Naive thymus-derived CD4-positive, alpha-beta T cell (primary cell): ENCODE measurements at regions not wholly inside any gene's neighbourhood (a gene's known extent, or its start where the extent isn't known, plus 50 kb on each side); places are given as distances from the start of the nearest gene placed in this dataset.

Experiments
- ATAC-seq: fragments of 150-1000 bp; cut with Tn5 transposase; 2 replicates; pipeline ENCODE4 v1.10.0; 2021; ENCODE audit warnings: mild to moderate bottlenecking, moderate library complexity
- CTCF ChIA-PET: fragments of 350-600 bp; sonication (Branson Sonifier 250); formaldehyde crosslinking; loops from one replicate; lab custom pipeline; 2021; ENCODE audit warnings: antibody characterized with exemption; lab: Charles Lee
- POLR2A ChIA-PET: fragments of 350-600 bp; sonication (Branson Sonifier 250); formaldehyde crosslinking; loops from one replicate; lab custom pipeline; 2021; ENCODE audit warnings: antibody characterized with exemption, inconsistent platforms; lab: Charles Lee
- DNase-seq, 9 donors: peaks; one replicate each; pipeline versions ENCODE4 v3.0.0 to v3.0.0-alpha.2; 2020 to 2022; ENCODE audit warnings: mixed read lengths in 1 of 9
- H3K27ac ChIP-seq: one replicate; pipeline ENCODE4 v1.7.0; 2013; ENCODE audit warnings: mild to moderate bottlenecking, low read depth, low read length, moderate library complexity
- H3K27me3 ChIP-seq, 2 donors: one replicate each; pipeline ENCODE4 v1.7.0; 2013; ENCODE audit warnings: low read length in 2 of 2, mild to moderate bottlenecking in 2 of 2, moderate library complexity in 2 of 2; ENCODE audit not compliant: control insufficient read depth in 2 of 2, insufficient read depth in 2 of 2
- H3K36me3 ChIP-seq, 3 experiments: 1 replicate in 2 of 3; 2 replicates in 1 of 3; pipeline ENCODE4 v1.7.0; 2013; ENCODE audit warnings: low read length in 3 of 3, mild to moderate bottlenecking in 3 of 3, moderate library complexity in 1 of 3; ENCODE audit not compliant: insufficient read depth in 3 of 3, control insufficient read depth in 2 of 3
- H3K4me1 ChIP-seq, 2 donors: one replicate each; pipeline ENCODE4 v1.7.0; 2013; ENCODE audit warnings: low read length in 2 of 2, mild to moderate bottlenecking in 2 of 2, moderate library complexity in 1 of 2; ENCODE audit not compliant: control insufficient read depth in 2 of 2, insufficient read depth in 2 of 2
- H3K4me3 ChIP-seq: 2 replicates; pipeline ENCODE4 v1.7.0; 2013; ENCODE audit warnings: mild to moderate bottlenecking, low read length
- H3K9me3 ChIP-seq, 3 experiments: 1 replicate in 2 of 3; 2 replicates in 1 of 3; pipeline ENCODE4 v1.7.0; 2013; ENCODE audit warnings: low read length in 3 of 3; ENCODE audit not compliant: control insufficient read depth in 2 of 3
- H3K27ac Mint-ChIP-seq, 9 donors: one replicate each; pipeline ENCODE4 v1.8.0; 2020 to 2022; ENCODE audit warnings: mixed read lengths in 9 of 9, mild to moderate bottlenecking in 8 of 9, moderate library complexity in 5 of 9, inconsistent platforms in 2 of 9
- H3K27me3 Mint-ChIP-seq, 5 donors: one replicate each; pipeline ENCODE4 v1.8.0; 2021 to 2022; ENCODE audit warnings: mixed read lengths in 5 of 5, mild to moderate bottlenecking in 1 of 5
- H3K36me3 Mint-ChIP-seq, 5 donors: one replicate each; pipeline ENCODE4 v1.8.0; 2020 to 2022; ENCODE audit warnings: mixed read lengths in 5 of 5, mild to moderate bottlenecking in 3 of 5, inconsistent platforms in 1 of 5
- H3K4me1 Mint-ChIP-seq, 7 donors: one replicate each; pipeline ENCODE4 v1.8.0; 2020 to 2022; ENCODE audit warnings: mixed read lengths in 7 of 7, mild to moderate bottlenecking in 3 of 7, inconsistent platforms in 1 of 7
- H3K4me3 Mint-ChIP-seq, 10 donors: one replicate each; pipeline ENCODE4 v1.8.0; 2020 to 2022; ENCODE audit warnings: mild to moderate bottlenecking in 10 of 10, mixed read lengths in 10 of 10, moderate library complexity in 6 of 10, inconsistent platforms in 2 of 10
- H3K9me3 Mint-ChIP-seq, 11 donors: one replicate each; pipeline ENCODE4 v1.8.0; 2020 to 2022; ENCODE audit warnings: mixed read lengths in 11 of 11, mild to moderate bottlenecking in 4 of 11, inconsistent platforms in 1 of 11, moderate library complexity in 1 of 11
- intact Hi-C, 2 donors: fragments of 100-400 bp; cut with micrococcal nuclease; formaldehyde crosslinking; loops; one replicate each; pipeline ENCODE4 v1.15.1; 2023

DNA sequence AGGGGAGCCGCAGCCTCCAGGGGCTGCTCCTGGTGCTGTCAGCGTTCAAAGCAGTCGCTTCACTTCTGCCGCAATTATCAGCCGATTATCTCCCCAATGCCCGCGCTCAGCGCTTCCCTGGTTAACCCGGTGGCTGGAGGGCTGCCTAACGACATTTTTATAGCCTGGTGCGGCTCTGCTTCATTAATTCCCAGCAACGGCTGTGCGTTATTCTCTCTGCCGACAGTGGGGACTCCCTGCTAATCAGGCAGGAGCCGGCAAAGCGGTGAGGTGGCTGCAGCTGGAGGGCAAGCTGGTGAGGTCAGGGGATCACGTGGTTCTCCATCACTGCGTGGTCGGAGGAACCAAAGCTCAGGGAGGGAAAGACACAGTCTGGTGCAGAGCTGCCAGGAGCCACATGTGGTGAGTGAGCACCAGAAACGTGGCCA lies 62.9 kb downstream of the GLRX5 start:
- no peak overlapping the region for H3K27ac ChIP-seq

DNA sequence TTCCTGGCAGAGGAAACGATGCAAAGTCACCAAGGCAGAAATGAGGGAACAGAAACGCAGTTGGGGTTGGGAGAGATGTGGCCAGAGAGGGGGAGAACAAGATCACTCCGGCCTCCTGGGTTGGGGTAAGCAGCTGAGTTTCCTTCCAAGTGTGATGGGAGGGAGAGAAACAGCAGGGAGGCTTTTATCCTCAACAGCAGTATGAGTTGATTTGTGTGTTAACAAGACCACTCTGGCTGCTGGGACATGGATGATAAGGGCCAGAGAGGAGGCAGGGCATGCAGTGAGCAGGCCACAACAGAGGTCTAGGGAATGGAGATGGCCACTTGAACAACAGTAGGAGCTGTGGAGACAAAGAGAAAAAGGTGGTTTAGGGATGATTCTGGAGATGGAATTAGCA lies 66.8 kb downstream of the GLRX5 start:
- DNase-seq: no peak
- CTCF ChIA-PET: no interaction called here
- H3K27ac ChIP-seq: no peak overlapping the region
- no peaks in the 10 kb centered on the region for H3K9me3 ChIP-seq
- H3K27me3 ChIP-seq: peaks cover 0 to 5% of the 10 kb centered on the region in 2 donors
- no peaks in the 10 kb centered on the region for H3K4me1 ChIP-seq
- intact Hi-C loops: no loop called here
- H3K27me3 Mint-ChIP-seq: peaks cover 21 to 48% (median 35%) of the 10 kb centered on the region in 5 donors
- H3K4me1 Mint-ChIP-seq: peaks cover 0 to 3% (median 0%) of the 10 kb centered on the region in 7 donors
- H3K9me3 Mint-ChIP-seq: peaks cover 0 to 8% (median 0%) of the 10 kb centered on the region in 11 donors
- H3K4me3 Mint-ChIP-seq: no peak overlapping the region
- no peaks in the 10 kb centered on the region for H3K36me3 ChIP-seq
- H3K36me3 Mint-ChIP-seq: peaks cover 0 to 3% (median 0%) of the 10 kb centered on the region in 5 donors
- POLR2A ChIA-PET: no interaction called here
- no peak overlapping the region for H3K27ac Mint-ChIP-seq
- no peak overlapping the region for H3K4me3 ChIP-seq
- no peak for ATAC-seq

More for the DNA sequence above, 62.9 kb downstream of the GLRX5 start:
- no peak overlapping the region for H3K27ac Mint-ChIP-seq
- POLR2A ChIA-PET: no interaction called here
- no peak overlapping the region for H3K4me3 ChIP-seq
- no peaks in the 10 kb centered on the region for H3K36me3 ChIP-seq
- peaks cover 0 to 2% (median 0%) of the 10 kb centered on the region in 7 donors for H3K4me1 Mint-ChIP-seq
- peaks cover 0 to 8% (median 0%) of the 10 kb centered on the region in 11 donors for H3K9me3 Mint-ChIP-seq
- H3K4me1 ChIP-seq: no peaks in the 10 kb centered on the region
- no peak for DNase-seq
- peaks cover 0 to 5% of the 10 kb centered on the region in 2 donors for H3K27me3 ChIP-seq
- H3K9me3 ChIP-seq: no peaks in the 10 kb centered on the region
- H3K36me3 Mint-ChIP-seq: peaks cover 0 to 3% (median 0%) of the 10 kb centered on the region in 5 donors
- H3K4me3 Mint-ChIP-seq: no peak overlapping the region
- intact Hi-C loops: no loop called here
- no peak for ATAC-seq
- H3K27me3 Mint-ChIP-seq: peaks cover 4 to 39% (median 29%) of the 10 kb centered on the region in 5 donors
- CTCF ChIA-PET: no interaction called here

DNA sequence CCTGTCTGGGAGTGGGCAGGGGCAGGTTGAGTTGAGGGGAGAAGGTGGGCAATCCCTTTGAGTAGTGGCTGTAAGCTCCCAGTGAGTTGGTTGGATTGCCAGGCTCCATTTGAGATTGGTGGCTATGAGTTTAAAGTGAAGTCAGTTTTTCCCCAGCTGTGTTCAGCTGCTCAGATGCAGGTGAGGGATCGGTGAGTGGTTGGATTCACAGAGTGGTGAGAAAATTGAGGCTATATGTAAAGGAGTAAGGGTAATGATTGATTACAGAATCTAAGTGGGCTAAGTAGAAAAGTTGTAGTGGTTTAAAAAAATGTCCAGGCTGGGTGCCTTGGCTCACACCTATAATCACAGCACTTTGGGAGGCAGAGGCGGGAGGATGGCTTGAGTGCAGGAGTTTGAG lies 68.6 kb downstream of the GLRX5 start:
- H3K27me3 ChIP-seq: peaks cover 0 to 5% of the 10 kb centered on the region in 2 donors
- no peaks in the 10 kb centered on the region for H3K4me1 ChIP-seq
- intact Hi-C loops: no loop called here
- DNase-seq: no peak
- POLR2A ChIA-PET: no interaction called here
- peaks cover 0 to 8% (median 0%) of the 10 kb centered on the region in 11 donors for H3K9me3 Mint-ChIP-seq
- H3K36me3 ChIP-seq: no peaks in the 10 kb centered on the region
- no peak overlapping the region for H3K27ac ChIP-seq
- CTCF ChIA-PET: no interaction called here
- no peak for ATAC-seq
- H3K4me1 Mint-ChIP-seq: peaks cover 0 to 3% (median 0%) of the 10 kb centered on the region in 7 donors
- no peak overlapping the region for H3K27ac Mint-ChIP-seq
- peaks cover 25 to 47% (median 34%) of the 10 kb centered on the region in 5 donors for H3K27me3 Mint-ChIP-seq
- H3K36me3 Mint-ChIP-seq: peaks cover 0 to 3% (median 0%) of the 10 kb centered on the region in 5 donors
- H3K4me3 ChIP-seq: no peak overlapping the region
- no peak overlapping the region for H3K4me3 Mint-ChIP-seq
- H3K9me3 ChIP-seq: no peaks in the 10 kb centered on the region

DNA sequence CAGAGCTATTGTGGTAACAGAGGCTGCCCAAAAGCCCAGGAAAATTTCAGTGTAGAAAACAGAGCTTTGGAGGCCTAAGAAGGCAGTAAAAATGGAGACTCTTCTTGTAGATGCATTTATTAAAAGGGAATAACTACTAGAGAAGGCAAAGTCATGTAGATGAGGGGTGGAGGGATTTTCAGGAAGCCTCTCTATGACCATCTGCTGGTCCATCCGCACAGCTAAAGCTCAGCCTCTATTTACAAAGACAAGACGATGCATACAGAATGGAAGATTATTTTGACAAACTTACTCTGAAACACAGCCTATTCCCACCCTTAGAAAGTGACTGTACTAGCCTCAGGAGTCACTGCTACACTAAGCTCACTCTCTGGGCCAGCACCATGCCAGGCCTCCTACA lies 71.4 kb downstream of the GLRX5 start:
- H3K4me1 Mint-ChIP-seq: peaks cover 0 to 1% (median 0%) of the 10 kb centered on the region in 7 donors
- H3K4me1 ChIP-seq: no peaks in the 10 kb centered on the region
- H3K4me3 ChIP-seq: no peak overlapping the region
- no peaks in the 10 kb centered on the region for H3K27me3 ChIP-seq
- CTCF ChIA-PET: no interaction called here
- no peak overlapping the region for H3K27ac Mint-ChIP-seq
- H3K9me3 Mint-ChIP-seq: peaks cover 0 to 1% (median 0%) of the 10 kb centered on the region in 11 donors
- H3K27me3 Mint-ChIP-seq: peaks cover 11 to 48% (median 44%) of the 10 kb centered on the region in 5 donors
- no peak for DNase-seq
- ATAC-seq: no peak
- H3K4me3 Mint-ChIP-seq: no peak overlapping the region
- no peak overlapping the region for H3K27ac ChIP-seq
- no peaks in the 10 kb centered on the region for H3K9me3 ChIP-seq
- no peaks in the 10 kb centered on the region for H3K36me3 ChIP-seq
- POLR2A ChIA-PET: no interaction called here
- H3K36me3 Mint-ChIP-seq: no peaks in the 10 kb centered on the region
- intact Hi-C loops: no loop called here

DNA sequence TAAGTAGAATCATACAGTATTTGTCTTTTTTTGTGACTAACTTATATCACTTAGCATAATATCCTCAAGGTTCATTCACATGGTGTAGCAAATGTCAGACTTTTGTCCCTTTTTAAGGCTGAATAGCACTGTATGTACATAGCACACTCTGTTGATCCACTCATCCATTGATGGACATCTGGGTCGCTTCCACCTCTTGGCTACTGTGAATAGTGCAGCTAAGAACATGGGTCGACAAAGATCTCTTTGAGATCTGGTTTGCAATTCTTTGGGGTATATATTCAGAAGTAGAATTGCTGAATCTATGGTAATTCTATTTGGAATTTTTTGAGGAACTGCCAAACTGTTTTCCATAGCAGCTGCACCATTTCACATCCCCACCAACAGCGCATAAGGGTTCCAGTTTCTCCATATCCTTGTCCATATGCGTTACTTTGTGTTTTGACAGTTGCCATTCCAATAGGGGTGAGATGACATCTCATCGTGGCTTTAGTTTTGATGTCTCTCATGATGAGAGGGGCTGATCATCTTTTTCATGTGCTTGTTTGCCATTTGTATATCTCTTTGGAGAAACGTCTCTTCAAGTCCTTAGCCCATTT lies 73.9 kb downstream of the GLRX5 start:
- H3K4me1 ChIP-seq: no peaks in the 10 kb centered on the region
- H3K27ac ChIP-seq: no peak overlapping the region
- H3K9me3 ChIP-seq: no peaks in the 10 kb centered on the region
- no peaks in the 10 kb centered on the region for H3K36me3 ChIP-seq
- H3K27ac Mint-ChIP-seq: no peak overlapping the region
- POLR2A ChIA-PET: no interaction called here
- DNase-seq (no peak), ATAC-seq (no peak)
- CTCF ChIA-PET: no interaction called here
- no peaks in the 10 kb centered on the region for H3K36me3 Mint-ChIP-seq
- no peak overlapping the region for H3K4me3 Mint-ChIP-seq
- no peaks in the 10 kb centered on the region for H3K27me3 ChIP-seq
- intact Hi-C loops: no loop called here
- peaks cover 21 to 64% (median 64%) of the 10 kb centered on the region in 5 donors for H3K27me3 Mint-ChIP-seq
- H3K4me3 ChIP-seq: no peak overlapping the region
- H3K9me3 Mint-ChIP-seq: peaks cover 0 to 1% (median 0%) of the 10 kb centered on the region in 11 donors
- peaks cover 0 to 1% (median 0%) of the 10 kb centered on the region in 7 donors for H3K4me1 Mint-ChIP-seq

DNA sequence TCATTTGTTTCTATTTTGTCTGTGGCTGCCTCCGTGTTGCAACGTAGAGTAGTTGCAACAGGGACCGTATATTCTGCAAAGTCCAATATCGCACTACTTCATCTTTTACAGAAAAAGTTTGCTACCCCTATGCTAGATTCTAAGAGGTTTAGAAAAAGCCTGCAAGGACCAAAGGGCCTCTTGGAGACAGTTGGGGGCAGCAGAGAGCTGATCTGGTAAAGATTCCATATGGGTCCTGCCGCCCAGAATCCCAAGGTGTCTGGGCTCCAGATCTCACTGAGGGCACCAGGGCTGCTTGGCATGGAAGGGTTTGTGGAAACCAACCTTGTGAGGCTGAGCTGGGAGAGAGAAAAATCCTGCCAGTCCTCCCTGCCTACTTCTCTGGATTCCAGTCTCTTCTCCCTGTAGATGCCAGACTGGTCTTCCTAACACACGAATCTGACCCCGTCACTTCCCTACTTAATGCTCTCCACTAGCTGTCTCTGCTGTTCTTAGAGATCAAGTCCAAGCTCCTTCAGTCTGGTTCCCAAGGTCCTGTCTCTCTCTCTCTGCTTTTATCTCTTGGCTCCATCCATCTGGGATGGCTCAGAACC lies 74.6 kb downstream of the GLRX5 start:
- DNase-seq (no peak), ATAC-seq (no peak)
- no peaks in the 10 kb centered on the region for H3K9me3 ChIP-seq
- H3K4me1 Mint-ChIP-seq: peaks cover 0 to 1% (median 0%) of the 10 kb centered on the region in 7 donors
- H3K4me1 ChIP-seq: no peaks in the 10 kb centered on the region
- H3K4me3 Mint-ChIP-seq: no peak overlapping the region
- H3K27ac ChIP-seq: no peak overlapping the region
- intact Hi-C loops: no loop called here
- peaks cover 19 to 63% (median 59%) of the 10 kb centered on the region in 5 donors for H3K27me3 Mint-ChIP-seq
- no peak overlapping the region for H3K4me3 ChIP-seq
- ChIA-PET POLR2A (no interaction called here), CTCF (no interaction called here)
- no peaks in the 10 kb centered on the region for H3K27me3 ChIP-seq
- peaks cover 0 to 1% (median 0%) of the 10 kb centered on the region in 11 donors for H3K9me3 Mint-ChIP-seq
- no peak overlapping the region for H3K27ac Mint-ChIP-seq
- H3K36me3 ChIP-seq: no peaks in the 10 kb centered on the region
- H3K36me3 Mint-ChIP-seq: no peaks in the 10 kb centered on the region
